Left renal cortex interstitium (tissue), 4 donors: ENCODE measurements at regions not wholly inside any gene's neighbourhood (a gene's known extent, or its start where the extent isn't known, plus 50 kb on each side); places are given as distances from the start of the nearest gene placed in this dataset.
"Not testable (repeated sequence)": the region's sequence is repeated elsewhere in the genome, so short reads cannot be mapped to it uniquely, and the experiment has no call there.

Experiments
- DNase-seq, 4 donors: peaks; one replicate each; pipeline ENCODE4 v3.0.0-alpha.2; 2013; ENCODE audit warnings: low read depth in 4 of 4, low spot score in 2 of 4, missing footprints in 1 of 4

- no peak for DNase-seq
Observed at GRCh38 chr10:60524541-60524940, 134.9 kb upstream of the ANK3 start.

- not testable (repeated sequence) for DNase-seq
Observed at GRCh38 chr10:60523371-60523770, 133.7 kb upstream of the ANK3 start.

- DNase-seq: no peak
Observed at GRCh38 chr10:60522617-60523016, 132.9 kb upstream of the ANK3 start.

GRCh38 chr10:60521974-60522405 lies 132.3 kb upstream of the ANK3 start:
- peak in 2 of 4 donors; percentile 11 to 17 for DNase-seq

- DNase-seq: no peak
Observed at GRCh38 chr10:60518745-60519144, 129.1 kb upstream of the ANK3 start.

- no peak for DNase-seq
Observed at GRCh38 chr10:60517805-60518204, 128.1 kb upstream of the ANK3 start.

- DNase-seq: no peak
Observed at GRCh38 chr10:60513281-60513680, 123.6 kb upstream of the ANK3 start.

GRCh38 chr10:60511477-60512229 lies 122.0 kb upstream of the ANK3 start:
- no peak for DNase-seq

- DNase-seq: no peak
Observed at GRCh38 chr10:60508831-60509230, 119.2 kb upstream of the ANK3 start.

- no peak for DNase-seq
Observed at GRCh38 chr10:60508037-60508436, 118.4 kb upstream of the ANK3 start.

GRCh38 chr10:60502621-60503020 lies 112.9 kb upstream of the ANK3 start:
- DNase-seq: no peak

- DNase-seq: no peak
Observed at GRCh38 chr10:60498985-60499384, 109.3 kb upstream of the ANK3 start.

GRCh38 chr10:60497364-60497763 lies 107.7 kb upstream of the ANK3 start:
- DNase-seq: no peak

- DNase-seq: no peak
Observed at GRCh38 chr10:60496181-60496580, 106.5 kb upstream of the ANK3 start.

GRCh38 chr10:60495338-60496055 lies 105.8 kb upstream of the ANK3 start:
- no peak for DNase-seq

GRCh38 chr10:60494774-60495173 lies 105.1 kb upstream of the ANK3 start:
- DNase-seq: no peak

GRCh38 chr10:60491162-60491561 lies 101.5 kb upstream of the ANK3 start:
- no peak for DNase-seq

GRCh38 chr10:60490013-60490412 lies 100.3 kb upstream of the ANK3 start:
- DNase-seq: no peak

GRCh38 chr10:60488111-60488669 lies 98.5 kb upstream of the ANK3 start:
- DNase-seq: no peak

- no peak for DNase-seq
Observed at GRCh38 chr10:60487543-60487942, 97.9 kb upstream of the ANK3 start.

- no peak for DNase-seq
Observed at GRCh38 chr10:60485025-60485424, 95.3 kb upstream of the ANK3 start.
